PC-3 (cell line): ENCODE measurements at regions not wholly inside any gene's neighbourhood (a gene's known extent, or its start where the extent isn't known, plus 50 kb on each side); places are given as distances from the start of the nearest gene placed in this dataset.

ENCODE experiments used
- CTCF ChIP-seq: fragments of 300-600 bp; sonication (generic); conservative IDR thresholded peaks from 2 replicates; pipeline ENCODE4 v1.5.1; 2017; ENCODE audit warnings: antibody characterized with exemption, low read depth, mild to moderate bottlenecking, low read length
- EZH2phosphoT487 ChIP-seq: fragments of 300-600 bp; sonication (generic); IDR thresholded peaks from 2 replicates; pipeline ENCODE4 v1.6.1; 2018; ENCODE audit warnings: mild to moderate bottlenecking, antibody characterized with exemption, low read length, borderline replicate concordance

- TF ChIP-seq CTCF (no peak), EZH2phosphoT487 (no peak)
These were observed 145.9 kb downstream of the CTTN start for GRCh38 chr11:70544067-70544773.
